MM.1S (cell line): ENCODE measurements at regions not wholly inside any gene's neighbourhood (a gene's known extent, or its start where the extent isn't known, plus 50 kb on each side); places are given as distances from the start of the nearest gene placed in this dataset.

ENCODE experiments used
- EZH2 ChIP-seq: fragments of 300-600 bp; sonication (generic); optimal IDR thresholded peaks from 2 replicates; pipeline ENCODE3; 2017; ENCODE audit warnings: low read depth, mild to moderate bottlenecking, antibody characterized with exemption, low read length, mixed read lengths
- EZH2phosphoT487 ChIP-seq: fragments of 300-600 bp; sonication (generic); IDR thresholded peaks from 2 replicates; pipeline ENCODE4 v1.6.1; 2018; ENCODE audit warnings: antibody characterized with exemption, low read length
- TF ChIP-seq, protein P1 (sequence below): fragments of 300-600 bp; sonication (generic); IDR thresholded peaks from 2 replicates; pipeline ENCODE4 v1.5.1; 2016; ENCODE audit warnings: antibody characterized with exemption, low read length, mixed read lengths

DNA sequence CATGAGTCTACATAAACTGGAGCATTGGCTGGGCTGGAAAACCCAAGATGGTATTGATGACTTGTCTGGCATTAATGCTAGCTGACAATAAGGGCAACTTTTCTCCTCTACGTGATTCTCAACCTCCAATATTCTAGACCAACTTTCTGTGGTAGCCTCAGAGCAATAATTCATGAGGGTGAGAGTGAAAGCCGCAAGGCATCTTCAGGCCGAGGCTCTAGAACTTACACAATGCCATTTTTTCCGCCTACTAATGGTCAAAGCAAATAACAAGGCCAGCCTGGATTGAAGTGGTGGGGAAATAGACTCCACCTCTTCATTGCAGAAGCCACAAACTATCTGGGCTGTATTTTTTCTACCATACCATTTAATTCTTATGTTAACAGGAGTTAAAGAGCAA, 267.4 kb downstream of the GABRG2 start:
- TF ChIP-seq EZH2 (no peak), EZH2phosphoT487 (no peak)
- TF ChIP-seq, protein P1, sequence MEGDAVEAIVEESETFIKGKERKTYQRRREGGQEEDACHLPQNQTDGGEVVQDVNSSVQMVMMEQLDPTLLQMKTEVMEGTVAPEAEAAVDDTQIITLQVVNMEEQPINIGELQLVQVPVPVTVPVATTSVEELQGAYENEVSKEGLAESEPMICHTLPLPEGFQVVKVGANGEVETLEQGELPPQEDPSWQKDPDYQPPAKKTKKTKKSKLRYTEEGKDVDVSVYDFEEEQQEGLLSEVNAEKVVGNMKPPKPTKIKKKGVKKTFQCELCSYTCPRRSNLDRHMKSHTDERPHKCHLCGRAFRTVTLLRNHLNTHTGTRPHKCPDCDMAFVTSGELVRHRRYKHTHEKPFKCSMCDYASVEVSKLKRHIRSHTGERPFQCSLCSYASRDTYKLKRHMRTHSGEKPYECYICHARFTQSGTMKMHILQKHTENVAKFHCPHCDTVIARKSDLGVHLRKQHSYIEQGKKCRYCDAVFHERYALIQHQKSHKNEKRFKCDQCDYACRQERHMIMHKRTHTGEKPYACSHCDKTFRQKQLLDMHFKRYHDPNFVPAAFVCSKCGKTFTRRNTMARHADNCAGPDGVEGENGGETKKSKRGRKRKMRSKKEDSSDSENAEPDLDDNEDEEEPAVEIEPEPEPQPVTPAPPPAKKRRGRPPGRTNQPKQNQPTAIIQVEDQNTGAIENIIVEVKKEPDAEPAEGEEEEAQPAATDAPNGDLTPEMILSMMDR, result no peak
